WERI-Rb-1 (cell line): ENCODE measurements at regions not wholly inside any gene's neighbourhood (a gene's known extent, or its start where the extent isn't known, plus 50 kb on each side); places are given as distances from the start of the nearest gene placed in this dataset.

Experiments
- DNase-seq: peaks from one replicate; pipeline ENCODE4 v3.0.0-alpha.2; 2020
- H3K27ac ChIP-seq: fragments of 250-450 bp; sonication (Bioruptor Pico); 2 replicates; pipeline ENCODE4 v1.5.1; 2020; ENCODE audit warnings: mild to moderate bottlenecking, moderate library complexity
- H3K27me3 ChIP-seq: fragments of 250-450 bp; sonication (Bioruptor Pico); 2 replicates; pipeline ENCODE4 v1.5.1; 2021; ENCODE audit warnings: mild to moderate bottlenecking, low read depth, moderate library complexity; ENCODE audit not compliant: insufficient read depth, severe bottlenecking
- H3K36me3 ChIP-seq: fragments of 250-450 bp; sonication (Bioruptor Pico); 2 replicates; pipeline ENCODE4 v1.5.1; 2020; ENCODE audit warnings: mild to moderate bottlenecking, moderate library complexity
- H3K4me3 ChIP-seq: 2 replicates; pipeline ENCODE4 v1.5.1; 2011; ENCODE audit warnings: low read depth, mild to moderate bottlenecking, control low read depth, low read length
- H3K9me3 ChIP-seq: fragments of 250-450 bp; sonication (Bioruptor Pico); 2 replicates; pipeline ENCODE4 v1.5.1; 2021; ENCODE audit warnings: mild to moderate bottlenecking, moderate library complexity; ENCODE audit not compliant: severe bottlenecking
- TF ChIP-seq, protein P1 (sequence below): IDR thresholded peaks from 2 replicates; pipeline ENCODE4 v1.5.1; 2011; ENCODE audit warnings: low read depth, mild to moderate bottlenecking, control low read depth, inconsistent platforms, low read length

- H3K36me3 ChIP-seq, result no peaks in the 10 kb centered on the region
- TF ChIP-seq, protein P1, sequence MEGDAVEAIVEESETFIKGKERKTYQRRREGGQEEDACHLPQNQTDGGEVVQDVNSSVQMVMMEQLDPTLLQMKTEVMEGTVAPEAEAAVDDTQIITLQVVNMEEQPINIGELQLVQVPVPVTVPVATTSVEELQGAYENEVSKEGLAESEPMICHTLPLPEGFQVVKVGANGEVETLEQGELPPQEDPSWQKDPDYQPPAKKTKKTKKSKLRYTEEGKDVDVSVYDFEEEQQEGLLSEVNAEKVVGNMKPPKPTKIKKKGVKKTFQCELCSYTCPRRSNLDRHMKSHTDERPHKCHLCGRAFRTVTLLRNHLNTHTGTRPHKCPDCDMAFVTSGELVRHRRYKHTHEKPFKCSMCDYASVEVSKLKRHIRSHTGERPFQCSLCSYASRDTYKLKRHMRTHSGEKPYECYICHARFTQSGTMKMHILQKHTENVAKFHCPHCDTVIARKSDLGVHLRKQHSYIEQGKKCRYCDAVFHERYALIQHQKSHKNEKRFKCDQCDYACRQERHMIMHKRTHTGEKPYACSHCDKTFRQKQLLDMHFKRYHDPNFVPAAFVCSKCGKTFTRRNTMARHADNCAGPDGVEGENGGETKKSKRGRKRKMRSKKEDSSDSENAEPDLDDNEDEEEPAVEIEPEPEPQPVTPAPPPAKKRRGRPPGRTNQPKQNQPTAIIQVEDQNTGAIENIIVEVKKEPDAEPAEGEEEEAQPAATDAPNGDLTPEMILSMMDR, result no peak
- H3K27ac ChIP-seq, result no peak overlapping the region
- peaks cover 8% of the 10 kb centered on the region for H3K9me3 ChIP-seq
- DNase-seq, result no peak
- H3K4me3 ChIP-seq, result no peak overlapping the region
- no peaks in the 10 kb centered on the region for H3K27me3 ChIP-seq
Observed at GRCh38 chr10:121240556-121240955, 357.7 kb downstream of the FGFR2 start.

DNA sequence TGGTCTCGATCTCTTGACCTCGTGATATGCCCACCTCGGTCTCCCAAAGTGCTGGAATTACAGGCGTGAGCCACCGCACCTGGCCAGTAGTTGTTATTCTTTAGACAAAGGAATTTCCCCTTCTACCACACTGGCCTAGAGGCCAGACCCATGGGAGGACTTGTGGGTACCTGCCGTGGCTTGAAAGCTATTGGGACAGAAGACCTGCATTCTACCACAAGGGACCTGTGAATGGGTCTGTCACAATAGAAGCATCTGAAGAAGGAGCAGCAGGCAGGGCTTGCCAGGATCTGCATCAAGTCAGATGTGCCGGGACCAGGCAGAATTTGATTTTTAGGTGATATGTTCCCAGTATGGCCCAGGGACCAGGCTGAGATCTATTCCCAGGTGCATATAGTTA, 356.9 kb downstream of the FGFR2 start:
- TF ChIP-seq, protein P1, result no peak
- Histone ChIP-seq H3K36me3 (no peaks in the 10 kb centered on the region), H3K4me3 (no peak overlapping the region), H3K27me3 (no peaks in the 10 kb centered on the region), H3K27ac (no peak overlapping the region), H3K9me3 (peaks cover 8% of the 10 kb centered on the region)
- DNase-seq, result no peak

DNA sequence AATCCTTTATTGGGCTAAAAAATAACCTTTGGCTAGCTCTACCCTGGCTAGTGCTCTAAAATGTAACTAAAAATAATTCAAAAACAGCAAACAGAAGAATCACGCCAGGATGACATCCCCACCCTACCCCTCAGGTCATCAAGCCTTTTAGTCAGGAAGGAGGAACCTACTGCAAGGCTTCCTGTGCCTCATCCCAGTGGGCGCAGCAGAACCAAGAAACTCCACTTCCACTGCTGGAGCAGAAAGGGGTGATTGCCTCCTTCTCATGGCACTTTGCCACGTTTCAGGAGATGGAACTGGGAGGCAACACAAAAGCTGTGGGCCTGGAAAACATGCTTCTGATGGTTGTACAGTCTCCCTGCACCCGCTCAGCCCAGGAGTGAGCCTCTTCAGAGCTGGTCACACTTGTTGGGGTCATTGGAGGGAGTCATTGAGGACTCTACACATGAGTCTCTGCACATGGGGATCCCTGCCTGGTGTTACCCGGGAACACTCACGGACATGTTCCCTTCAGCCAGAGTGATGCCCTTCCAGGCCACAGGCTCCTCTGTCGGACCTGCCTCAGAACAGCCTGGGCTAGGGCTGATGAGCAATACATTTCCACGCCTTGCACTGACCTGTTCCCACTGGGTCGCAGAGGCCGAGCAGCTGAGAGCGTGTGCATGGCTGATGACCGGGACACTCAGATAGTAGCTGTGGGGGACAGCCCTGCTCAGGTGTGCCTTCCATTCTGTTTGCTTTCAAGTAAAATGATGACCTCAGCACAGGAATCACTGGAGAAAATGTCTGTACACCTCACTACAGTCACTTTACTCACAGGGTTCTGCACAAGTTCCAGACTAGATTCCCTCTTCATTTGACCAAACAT, 355.3 kb downstream of the FGFR2 start:
- no peak for DNase-seq
- peaks cover under 1% of the 10 kb centered on the region for H3K9me3 ChIP-seq
- no peak overlapping the region for H3K27ac ChIP-seq
- H3K4me3 ChIP-seq, result no peak overlapping the region
- H3K27me3 ChIP-seq, result no peaks in the 10 kb centered on the region
- no peaks in the 10 kb centered on the region for H3K36me3 ChIP-seq
- TF ChIP-seq, protein P1, result no peak

DNA sequence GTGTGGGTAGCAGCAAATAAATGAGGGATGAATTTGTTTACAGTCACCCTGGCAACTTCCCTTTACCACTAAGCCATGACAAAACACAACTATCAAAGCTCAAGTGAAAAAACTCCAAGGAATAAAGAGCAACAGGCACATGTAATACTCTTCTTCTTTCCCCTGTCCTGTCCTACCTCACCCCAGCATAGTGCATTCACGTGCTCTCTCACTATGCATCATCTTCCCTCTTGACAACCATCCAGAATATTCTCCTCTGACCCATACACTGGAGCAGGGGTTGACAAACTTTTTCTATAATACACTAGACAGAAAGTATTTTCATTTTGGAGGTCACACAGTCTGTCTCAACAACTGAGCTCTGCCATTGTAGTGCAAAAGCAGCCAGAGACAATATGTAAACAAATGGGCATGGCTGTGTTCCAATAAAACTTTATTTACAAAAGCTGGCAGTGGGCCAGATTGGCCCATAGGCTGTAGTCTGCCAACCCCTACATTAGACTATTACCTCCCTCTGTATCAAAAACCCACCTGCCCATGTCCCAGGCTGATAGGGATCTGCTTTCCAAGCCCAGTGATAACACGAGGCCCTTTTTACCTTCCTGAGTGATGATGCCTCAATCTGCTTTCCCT, 354.5 kb downstream of the FGFR2 start:
- no peak overlapping the region for H3K27ac ChIP-seq

DNA sequence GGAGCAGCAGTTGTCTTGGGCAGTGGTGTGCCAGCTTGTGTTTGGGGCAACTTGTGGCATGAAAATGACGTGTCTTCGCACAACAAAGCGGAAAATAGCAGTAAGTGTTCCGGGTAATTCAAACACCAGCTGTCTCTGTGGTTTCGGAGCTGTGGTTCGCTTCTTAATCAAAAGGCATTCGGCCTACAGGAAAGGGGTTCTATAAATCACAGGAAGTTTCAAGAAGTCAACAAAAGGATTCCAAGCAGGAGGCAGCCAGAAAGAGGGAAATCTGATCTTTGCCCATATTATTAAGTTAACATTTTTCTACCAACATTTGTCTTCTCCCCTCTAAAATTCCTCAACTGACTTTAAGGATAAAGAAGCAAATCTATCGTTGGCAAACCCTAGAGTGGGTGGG, 353.4 kb downstream of the FGFR2 start:
- no peak overlapping the region for H3K27ac ChIP-seq
- H3K4me3 ChIP-seq, result no peak overlapping the region
- no peaks in the 10 kb centered on the region for H3K27me3 ChIP-seq
- H3K9me3 ChIP-seq, result no peaks in the 10 kb centered on the region
- TF ChIP-seq, protein P1, result no peak
- H3K36me3 ChIP-seq, result no peaks in the 10 kb centered on the region
- no peak for DNase-seq

More for the DNA sequence above, 354.5 kb downstream of the FGFR2 start:
- no peaks in the 10 kb centered on the region for H3K9me3 ChIP-seq
- no peaks in the 10 kb centered on the region for H3K36me3 ChIP-seq
- no peaks in the 10 kb centered on the region for H3K27me3 ChIP-seq
- no peak for DNase-seq
- TF ChIP-seq, protein P1, result no peak
- no peak overlapping the region for H3K4me3 ChIP-seq
